ENCODE measurements at regions not wholly inside any gene's neighbourhood (a gene's known extent, or its start where the extent isn't known, plus 50 kb on each side); places are given as distances from the start of the nearest gene placed in this dataset.

GRCh38 chr16:17691106-17691898 is 220.5 kb upstream of the XYLT1 start:
- Mint-ChIP-seq H3K27ac (no peak overlapping the region), H3K27me3 (peaks cover 10 to 47% of the 10 kb centered on the region in 2 donors), H3K9me3 (no peaks in the 10 kb centered on the region), H3K4me1 (ENCODE audit: low read depth in 2 of 2) (no peaks in the 10 kb centered on the region), H3K4me3 (no peak overlapping the region), H3K36me3 (no peaks in the 10 kb centered on the region)
- ATAC-seq (no peak), DNase-seq (ENCODE audit: low spot score) (no peak)

- DNase-seq (ENCODE audit: low spot score): no peak
- H3K4me3 Mint-ChIP-seq: no peak overlapping the region
- H3K9me3 Mint-ChIP-seq: peaks cover 3% of the 10 kb centered on the region
- ATAC-seq: no peak
- H3K4me1 Mint-ChIP-seq (ENCODE audit: low read depth in 2 of 2): no peaks in the 10 kb centered on the region
- H3K36me3 Mint-ChIP-seq: peaks cover 5% of the 10 kb centered on the region
- H3K27ac Mint-ChIP-seq: no peak overlapping the region
- H3K27me3 Mint-ChIP-seq: peaks cover 10 to 26% of the 10 kb centered on the region in 2 donors
These were observed 214.7 kb upstream of the XYLT1 start for GRCh38 chr16:17685447-17685846.

- ATAC-seq (no peak), DNase-seq (ENCODE audit: low spot score) (no peak)
- no peak overlapping the region for H3K4me3 Mint-ChIP-seq
- H3K36me3 Mint-ChIP-seq: peaks cover 10% of the 10 kb centered on the region
- peaks cover 21 to 28% of the 10 kb centered on the region in 2 donors for H3K27me3 Mint-ChIP-seq
- peaks cover 12% of the 10 kb centered on the region for H3K9me3 Mint-ChIP-seq
- H3K27ac Mint-ChIP-seq: no peak overlapping the region
- H3K4me1 Mint-ChIP-seq (ENCODE audit: low read depth in 2 of 2): no peaks in the 10 kb centered on the region
These were observed 212.5 kb upstream of the XYLT1 start for GRCh38 chr16:17683281-17683680.

- H3K27me3 Mint-ChIP-seq: peaks cover 42 to 48% of the 10 kb centered on the region in 2 donors
- H3K4me1 Mint-ChIP-seq (ENCODE audit: low read depth in 2 of 2): no peaks in the 10 kb centered on the region
- DNase-seq (ENCODE audit: low spot score) (no peak), ATAC-seq (no peak)
- peaks cover 10% of the 10 kb centered on the region for H3K36me3 Mint-ChIP-seq
- H3K9me3 Mint-ChIP-seq: peaks cover 12% of the 10 kb centered on the region
- no peak overlapping the region for H3K27ac Mint-ChIP-seq
- no peak overlapping the region for H3K4me3 Mint-ChIP-seq
These were observed 205.4 kb upstream of the XYLT1 start for GRCh38 chr16:17676171-17676570.

- ATAC-seq (no peak), DNase-seq (ENCODE audit: low spot score) (no peak)
- H3K27ac Mint-ChIP-seq: no peak overlapping the region
- no peaks in the 10 kb centered on the region for H3K36me3 Mint-ChIP-seq
- peaks cover 25 to 30% of the 10 kb centered on the region in 2 donors for H3K27me3 Mint-ChIP-seq
- H3K9me3 Mint-ChIP-seq: no peaks in the 10 kb centered on the region
- H3K4me3 Mint-ChIP-seq: no peak overlapping the region
- no peaks in the 10 kb centered on the region for H3K4me1 Mint-ChIP-seq (ENCODE audit: low read depth in 2 of 2)
These were observed 197.6 kb upstream of the XYLT1 start for GRCh38 chr16:17668386-17668785.

GRCh38 chr16:17666293-17666692 is 195.5 kb upstream of the XYLT1 start:
- Mint-ChIP-seq H3K27me3 (peaks cover 18 to 24% of the 10 kb centered on the region in 2 donors), H3K36me3 (no peaks in the 10 kb centered on the region), H3K9me3 (no peaks in the 10 kb centered on the region), H3K27ac (no peak overlapping the region), H3K4me1 (ENCODE audit: low read depth in 2 of 2) (no peaks in the 10 kb centered on the region), H3K4me3 (no peak overlapping the region)
- ATAC-seq (no peak), DNase-seq (ENCODE audit: low spot score) (no peak)

- no peak for ATAC-seq
- peaks cover 39 to 46% of the 10 kb centered on the region in 2 donors for H3K27me3 Mint-ChIP-seq
- no peak for DNase-seq (ENCODE audit: low spot score)
- no peaks in the 10 kb centered on the region for H3K4me1 Mint-ChIP-seq (ENCODE audit: low read depth in 2 of 2)
- H3K9me3 Mint-ChIP-seq: no peaks in the 10 kb centered on the region
- no peaks in the 10 kb centered on the region for H3K36me3 Mint-ChIP-seq
- H3K27ac Mint-ChIP-seq: no peak overlapping the region
- no peak overlapping the region for H3K4me3 Mint-ChIP-seq
These were observed 188.1 kb upstream of the XYLT1 start for GRCh38 chr16:17658881-17659280.

GRCh38 chr16:17657045-17657444 is 186.3 kb upstream of the XYLT1 start:
- Mint-ChIP-seq H3K4me3 (no peak overlapping the region), H3K36me3 (no peaks in the 10 kb centered on the region), H3K9me3 (no peaks in the 10 kb centered on the region), H3K27ac (no peak overlapping the region), H3K4me1 (ENCODE audit: low read depth in 2 of 2) (no peaks in the 10 kb centered on the region), H3K27me3 (peaks cover 43 to 56% of the 10 kb centered on the region in 2 donors)
- DNase-seq (ENCODE audit: low spot score) (no peak), ATAC-seq (no peak)

GRCh38 chr16:17654571-17654970 is 183.8 kb upstream of the XYLT1 start:
- H3K27me3 Mint-ChIP-seq: peaks cover 46 to 56% of the 10 kb centered on the region in 2 donors
- no peaks in the 10 kb centered on the region for H3K4me1 Mint-ChIP-seq (ENCODE audit: low read depth in 2 of 2)
- H3K4me3 Mint-ChIP-seq: no peak overlapping the region
- ATAC-seq (no peak), DNase-seq (ENCODE audit: low spot score) (no peak)
- no peaks in the 10 kb centered on the region for H3K9me3 Mint-ChIP-seq
- no peak overlapping the region for H3K27ac Mint-ChIP-seq
- no peaks in the 10 kb centered on the region for H3K36me3 Mint-ChIP-seq

- Mint-ChIP-seq H3K27ac (no peak overlapping the region), H3K4me3 (no peak overlapping the region), H3K36me3 (no peaks in the 10 kb centered on the region), H3K4me1 (ENCODE audit: low read depth in 2 of 2) (no peaks in the 10 kb centered on the region), H3K27me3 (peaks cover 45 to 56% of the 10 kb centered on the region in 2 donors), H3K9me3 (no peaks in the 10 kb centered on the region)
- DNase-seq (ENCODE audit: low spot score) (no peak), ATAC-seq (no peak)
These were observed 183.4 kb upstream of the XYLT1 start for GRCh38 chr16:17654142-17654541.

GRCh38 chr16:17647879-17648872 is 177.4 kb upstream of the XYLT1 start:
- Mint-ChIP-seq H3K27me3 (peaks cover 19 to 25% of the 10 kb centered on the region in 2 donors), H3K36me3 (peaks cover 6% of the 10 kb centered on the region), H3K4me1 (ENCODE audit: low read depth in 2 of 2) (no peaks in the 10 kb centered on the region), H3K9me3 (peaks cover 4% of the 10 kb centered on the region), H3K27ac (no peak overlapping the region), H3K4me3 (no peak overlapping the region)
- DNase-seq (ENCODE audit: low spot score) (no peak), ATAC-seq (no peak)

GRCh38 chr16:17643935-17644334 is 173.2 kb upstream of the XYLT1 start:
- Mint-ChIP-seq H3K4me1 (ENCODE audit: low read depth in 2 of 2) (no peaks in the 10 kb centered on the region), H3K27me3 (peaks cover 27 to 30% of the 10 kb centered on the region in 2 donors), H3K27ac (no peak overlapping the region), H3K4me3 (no peak overlapping the region), H3K36me3 (peaks cover 6% of the 10 kb centered on the region), H3K9me3 (peaks cover 4% of the 10 kb centered on the region)
- no peak for ATAC-seq
- no peak for DNase-seq (ENCODE audit: low spot score)

GRCh38 chr16:17641990-17642389 is 171.2 kb upstream of the XYLT1 start:
- H3K4me1 Mint-ChIP-seq (ENCODE audit: low read depth in 2 of 2): peaks cover 0 to 7% of the 10 kb centered on the region in 2 donors
- no peak overlapping the region for H3K27ac Mint-ChIP-seq
- H3K27me3 Mint-ChIP-seq: peaks cover 20 to 27% of the 10 kb centered on the region in 2 donors
- H3K4me3 Mint-ChIP-seq: no peak overlapping the region
- peaks cover 4% of the 10 kb centered on the region for H3K9me3 Mint-ChIP-seq
- no peak for DNase-seq (ENCODE audit: low spot score)
- ATAC-seq: no peak
- H3K36me3 Mint-ChIP-seq: peaks cover 6% of the 10 kb centered on the region

GRCh38 chr16:17638134-17638533 is 167.4 kb upstream of the XYLT1 start:
- no peak overlapping the region for H3K4me3 Mint-ChIP-seq
- H3K27ac Mint-ChIP-seq: no peak overlapping the region
- DNase-seq (ENCODE audit: low spot score) (no peak), ATAC-seq (no peak)
- H3K9me3 Mint-ChIP-seq: no peaks in the 10 kb centered on the region
- no peaks in the 10 kb centered on the region for H3K36me3 Mint-ChIP-seq
- H3K4me1 Mint-ChIP-seq (ENCODE audit: low read depth in 2 of 2): peaks cover 0 to 7% of the 10 kb centered on the region in 2 donors
- H3K27me3 Mint-ChIP-seq: peaks cover 25 to 50% of the 10 kb centered on the region in 2 donors

Measured in natural killer cell treated with Interleukin-12 subunit alpha and Interleukin-12 subunit beta and Interleukin-15 and Interleukin-18, amount 100 ng/mL, for 72 hours (primary cell).